RPMI7951 (cell line): ENCODE measurements at regions not wholly inside any gene's neighbourhood (a gene's known extent, or its start where the extent isn't known, plus 50 kb on each side); places are given as distances from the start of the nearest gene placed in this dataset.
"Not testable (repeated sequence)": the region's sequence is repeated elsewhere in the genome, so short reads cannot be mapped to it uniquely, and the experiment has no call there.

Experiments used
- DNase-seq: peaks from one replicate; pipeline ENCODE4 v3.0.0-alpha.2; 2012; ENCODE audit warnings: low read depth

GRCh38 chr13:109400624-109401257 is 385.6 kb downstream of the IRS2 start:
- DNase-seq: no peak

DNA sequence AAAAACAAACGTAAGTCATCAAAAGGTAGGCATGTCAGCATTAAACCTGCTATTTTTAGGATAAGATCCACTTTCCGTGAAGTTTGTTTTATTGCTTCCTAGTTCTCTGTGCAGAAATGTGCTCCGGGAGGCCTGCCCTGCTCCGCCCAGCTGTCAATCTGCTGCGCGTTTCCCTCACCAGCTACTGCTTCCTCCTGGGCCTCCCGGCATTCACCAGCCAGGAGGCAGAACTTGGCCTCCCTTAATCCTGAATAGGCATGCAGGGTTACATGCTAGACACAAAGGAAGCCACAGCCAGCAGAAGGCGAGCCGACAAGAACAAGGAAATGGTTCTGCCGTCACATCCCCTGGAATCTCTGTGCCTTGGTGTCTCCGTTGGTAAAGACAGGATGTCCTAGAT is 386.2 kb downstream of the IRS2 start:
- DNase-seq: no peak

DNA sequence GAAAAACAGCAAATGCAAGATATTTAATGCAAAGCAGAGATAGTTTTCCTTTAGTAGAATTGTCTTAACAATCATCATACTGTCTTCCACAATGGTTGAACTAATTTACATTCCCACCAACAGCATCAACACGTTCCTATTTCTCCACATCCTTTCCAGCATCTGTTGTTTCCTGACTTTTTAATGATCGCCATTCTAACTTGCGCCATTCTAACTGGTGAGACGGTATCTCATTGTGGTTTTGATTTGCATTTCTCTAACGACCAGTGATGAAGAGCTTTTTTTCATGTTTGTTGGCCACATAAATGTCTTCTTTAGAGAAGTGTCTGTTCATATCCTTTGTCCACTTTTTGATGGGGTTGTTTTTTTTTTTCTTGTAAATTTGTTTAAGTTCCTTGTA is 388.3 kb downstream of the IRS2 start:
- DNase-seq: not testable (repeated sequence)

DNA sequence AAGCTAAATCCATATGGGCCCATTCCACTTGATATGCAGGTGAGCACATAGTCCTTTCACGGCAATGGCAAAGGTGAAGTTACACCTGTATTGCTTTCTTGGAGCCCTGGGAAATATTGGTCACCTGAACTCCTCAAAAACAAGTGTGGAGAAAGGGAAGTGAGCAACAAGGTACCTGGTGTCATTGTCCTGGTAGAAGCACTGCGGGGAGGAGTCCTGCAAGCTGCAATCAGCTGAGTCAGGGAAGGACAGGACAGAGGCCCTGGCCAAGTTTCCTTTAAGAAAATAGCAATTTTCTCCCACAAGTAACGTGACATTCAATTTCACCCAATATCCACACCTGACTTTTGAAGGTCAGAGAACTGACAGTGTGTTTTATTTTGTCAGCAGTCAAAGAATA is 389.1 kb downstream of the IRS2 start:
- no peak for DNase-seq

GRCh38 chr13:109396266-109396665 is 390.1 kb downstream of the IRS2 start:
- no peak for DNase-seq

GRCh38 chr13:109395014-109395413 is 391.4 kb downstream of the IRS2 start:
- no peak for DNase-seq

- no peak for DNase-seq
These were observed 391.9 kb downstream of the IRS2 start for GRCh38 chr13:109394311-109394988.

- no peak for DNase-seq
These were observed 393.3 kb downstream of the IRS2 start for GRCh38 chr13:109393045-109393444.

GRCh38 chr13:109390391-109390790 is 396.0 kb downstream of the IRS2 start:
- DNase-seq: no peak

DNA sequence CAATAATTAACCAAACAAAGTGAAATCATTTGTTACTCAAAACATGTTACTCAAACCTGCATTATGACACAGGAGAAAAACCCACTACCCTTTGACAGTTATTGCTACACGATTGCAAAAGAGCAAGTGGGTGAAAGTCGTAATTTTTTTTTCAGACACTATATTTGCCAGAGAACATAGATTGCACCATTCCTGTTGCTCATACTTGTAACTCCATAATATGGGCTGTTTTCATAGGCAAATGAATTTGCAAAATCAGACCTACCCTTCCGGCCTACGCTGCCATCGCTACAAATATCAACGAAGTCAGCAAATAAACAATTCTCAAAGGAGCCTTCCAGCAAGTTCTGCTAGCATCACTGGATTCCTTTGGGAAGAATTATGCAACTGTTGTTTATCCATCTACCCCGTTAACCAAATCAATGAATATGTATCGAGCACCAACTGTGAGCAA is 396.5 kb downstream of the IRS2 start:
- DNase-seq: no peak

- peak; percentile 41 for DNase-seq
These were observed 396.9 kb downstream of the IRS2 start for GRCh38 chr13:109389456-109389855.

- DNase-seq: no peak
These were observed 398.9 kb downstream of the IRS2 start for GRCh38 chr13:109387471-109387870.

DNA sequence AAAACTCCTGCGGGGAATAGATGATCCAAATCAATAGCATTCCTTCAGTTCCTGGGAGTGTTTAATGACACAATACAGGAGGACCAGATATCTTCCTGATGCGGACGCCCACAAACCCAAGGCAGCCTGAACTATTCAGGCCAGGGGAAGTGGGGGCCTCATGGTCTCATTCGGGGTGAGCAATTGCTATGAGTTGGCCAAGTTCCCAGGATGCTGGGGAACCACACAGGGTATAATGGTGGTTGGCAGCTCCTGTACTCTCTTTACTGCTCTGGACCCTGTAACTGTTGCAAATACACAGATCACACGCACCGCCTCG is 401.2 kb downstream of the IRS2 start:
- peak; percentile 32 for DNase-seq

DNA sequence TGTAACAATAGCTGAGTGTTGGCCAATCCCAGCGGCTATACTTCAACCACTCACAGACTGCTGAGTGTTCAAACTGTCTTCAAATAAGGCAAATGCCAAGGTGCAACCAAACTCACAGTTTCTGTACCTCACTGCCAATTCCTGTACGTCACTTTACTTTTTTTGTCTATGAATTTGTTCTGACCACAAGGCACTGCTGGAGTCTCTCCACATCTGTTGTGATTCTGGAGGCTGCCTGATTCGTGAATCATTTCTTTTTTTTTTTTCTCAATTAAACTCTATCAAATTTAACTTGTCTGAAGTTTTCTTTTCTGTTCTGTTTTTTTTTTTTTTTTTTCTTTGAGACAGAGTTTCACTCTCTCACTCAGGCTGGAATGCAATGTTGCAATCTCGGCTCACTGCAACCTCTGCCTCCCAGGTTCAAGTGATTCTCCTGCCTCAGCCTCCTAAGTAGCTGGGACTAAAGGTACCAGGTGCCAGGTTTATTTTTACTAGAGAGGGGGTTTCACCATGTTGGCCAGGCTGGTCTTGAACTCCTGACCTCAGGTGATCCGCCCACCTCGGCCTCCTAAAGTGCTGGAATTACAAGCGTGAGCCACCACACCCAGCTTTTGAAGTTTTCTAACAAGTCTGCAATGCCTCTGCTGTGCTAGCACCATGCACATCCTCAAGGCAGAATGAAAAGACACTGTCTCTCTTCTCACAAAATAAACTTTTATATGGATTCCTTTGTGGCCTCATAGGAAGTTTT is 401.7 kb downstream of the IRS2 start:
- DNase-seq: peak; percentile 51

DNA sequence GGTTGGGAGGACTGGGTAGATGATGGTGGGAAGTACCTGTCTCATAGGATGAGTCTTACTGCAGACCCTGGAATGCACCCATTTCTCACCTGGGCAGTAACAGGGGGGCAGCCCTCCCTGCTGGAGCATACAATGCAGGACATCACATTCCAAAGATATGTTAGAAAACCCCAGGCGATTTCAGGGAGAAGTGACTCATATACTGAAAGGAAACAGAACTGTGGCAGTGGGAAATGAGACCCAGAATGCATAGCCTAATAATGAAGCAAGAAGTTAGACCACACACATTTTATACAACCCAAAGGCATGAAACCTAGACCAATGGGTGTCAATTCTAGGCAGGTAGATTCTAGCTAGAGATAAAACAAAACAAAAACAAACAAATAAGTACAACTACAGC is 402.7 kb downstream of the IRS2 start:
- peak; percentile 57 for DNase-seq

DNA sequence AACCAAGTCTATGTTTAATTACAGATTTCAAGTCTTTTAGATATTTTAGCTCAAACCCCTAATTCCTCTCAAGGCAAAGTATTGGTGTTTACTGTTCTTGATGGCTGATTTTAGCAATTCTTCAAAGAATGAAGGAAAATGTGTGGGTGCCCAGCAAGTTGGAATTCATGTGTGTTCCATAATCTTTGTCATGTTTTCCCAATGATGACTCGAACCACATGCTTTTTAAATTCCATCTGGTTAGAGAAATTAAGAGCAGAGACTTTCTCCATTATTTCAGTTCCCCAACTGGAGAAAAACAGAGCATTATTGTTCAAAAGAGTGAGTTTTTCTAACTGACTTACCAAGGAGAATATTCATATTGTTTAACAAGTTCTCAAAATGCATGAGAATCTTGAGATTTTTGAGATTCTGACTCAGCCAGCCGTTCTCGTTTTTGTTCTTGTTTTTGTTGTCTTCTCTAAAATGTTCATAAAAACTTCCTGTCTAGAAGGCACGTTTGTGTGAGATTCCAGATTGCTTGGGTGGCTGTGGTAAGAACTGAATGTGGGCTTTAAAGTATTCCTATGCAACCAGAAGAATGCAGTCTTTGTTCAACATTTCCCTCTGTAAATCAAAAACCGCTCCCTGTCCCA is 404.7 kb downstream of the IRS2 start:
- peak; percentile 58 for DNase-seq

- DNase-seq: no peak
These were observed 405.9 kb downstream of the IRS2 start for GRCh38 chr13:109380457-109380856.

- no peak for DNase-seq
These were observed 406.5 kb downstream of the IRS2 start for GRCh38 chr13:109379930-109380329.

DNA sequence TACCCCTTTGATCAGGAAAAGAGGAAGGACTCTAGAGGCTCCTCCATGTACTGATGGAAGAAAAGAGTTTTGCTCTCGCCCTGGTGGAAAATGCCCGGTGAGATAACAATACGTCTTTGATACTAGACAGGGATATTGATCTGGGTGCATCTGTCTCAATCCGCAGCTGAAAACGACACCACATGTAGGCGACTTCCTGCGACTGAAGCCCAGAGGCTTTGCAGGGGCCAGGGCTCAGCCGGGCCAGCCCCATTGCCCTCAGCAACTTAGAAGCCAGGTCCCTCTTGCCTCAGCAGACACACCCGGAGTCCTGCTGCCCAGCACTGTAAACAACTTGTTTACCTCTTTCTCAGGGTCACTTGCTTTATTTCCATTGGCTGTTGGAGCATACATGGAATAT is 409.4 kb downstream of the IRS2 start:
- DNase-seq: no peak

DNA sequence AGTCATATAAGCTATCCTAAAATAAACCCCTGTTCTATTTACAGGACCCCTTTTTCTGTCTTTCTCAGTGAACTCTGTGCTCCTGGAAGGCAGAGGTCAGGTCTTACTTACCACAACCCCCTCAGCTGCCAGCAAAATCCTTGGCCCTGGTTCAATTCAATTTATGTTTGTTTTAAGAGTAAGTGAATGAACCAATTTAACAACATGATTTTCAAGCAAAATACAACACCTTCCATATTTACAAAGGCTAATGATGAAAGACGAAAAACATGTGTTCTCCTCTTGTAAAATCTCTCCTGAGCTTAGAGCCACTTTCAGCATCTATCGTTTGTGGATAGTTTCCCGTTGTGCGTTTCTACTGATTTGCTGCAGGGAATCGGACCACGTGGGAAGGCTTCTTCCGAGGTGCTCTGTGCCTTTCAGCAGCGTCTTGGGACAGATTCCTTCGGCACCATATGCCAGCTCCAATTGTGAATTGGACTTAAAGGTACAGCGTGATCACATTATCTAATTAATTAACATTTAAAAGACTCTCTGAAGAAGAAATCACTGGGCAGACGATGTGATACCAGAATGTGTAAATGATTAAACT is 411.7 kb downstream of the IRS2 start:
- no peak for DNase-seq

DNA sequence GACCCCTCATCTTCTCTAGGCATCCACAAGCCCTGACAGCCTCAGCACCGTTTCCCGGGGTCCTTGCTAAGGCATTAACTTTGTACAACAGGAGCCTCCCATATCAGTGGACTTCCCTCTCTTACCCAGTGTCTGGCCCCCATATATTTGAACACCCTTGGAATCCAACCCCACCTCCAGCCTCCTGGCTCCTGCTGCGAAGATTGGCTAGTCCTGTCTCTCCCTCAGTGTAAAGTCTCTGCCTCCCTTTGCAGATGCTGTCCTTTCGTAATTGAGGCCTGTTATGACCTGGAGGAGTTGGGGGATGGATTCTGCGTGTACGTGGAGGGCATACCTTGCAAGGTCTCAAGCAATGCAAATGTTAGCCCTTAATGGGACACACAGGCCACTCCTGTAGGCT is 413.7 kb downstream of the IRS2 start:
- DNase-seq: no peak

- no peak for DNase-seq
These were observed 415.3 kb downstream of the IRS2 start for GRCh38 chr13:109371066-109371465.
